ENCODE measurements at regions not wholly inside any gene's neighbourhood (a gene's known extent, or its start where the extent isn't known, plus 50 kb on each side); places are given as distances from the start of the nearest gene placed in this dataset.

- no peak for TF ChIP-seq CTCF (IDR thresholded peaks at IDR 0.05)
- no peak for TF ChIP-seq EP300 (IDR thresholded peaks at IDR 0.05)
Measured at GRCh38 chr4:146098397-146098796, 77.1 kb upstream of the LSM6 start.

All from ovary (tissue), 3 donors.